ENCODE measurements at regions not wholly inside any gene's neighbourhood (a gene's known extent, or its start where the extent isn't known, plus 50 kb on each side); places are given as distances from the start of the nearest gene placed in this dataset.

GRCh38 chr11:115561116-115561515 is 56.9 kb upstream of the CADM1 start:
- Histone ChIP-seq H3K9me3 (no peaks in the 10 kb centered on the region), H3K4me1 (no peaks in the 10 kb centered on the region), H3K36me3 (no peaks in the 10 kb centered on the region), H3K27me3 (no peaks in the 10 kb centered on the region), H3K4me3 (no peak overlapping the region), H3K27ac (no peak overlapping the region)
- DNase-seq, result no peak
- TF ChIP-seq CTCF (IDR thresholded peaks at IDR 0.05), result no peak
- no peak for TF ChIP-seq POLR2A (IDR thresholded peaks at IDR 0.05)

GRCh38 chr11:115558635-115559034 is 54.4 kb upstream of the CADM1 start:
- DNase-seq, result no peak
- no peak overlapping the region for H3K27ac ChIP-seq
- TF ChIP-seq CTCF (IDR thresholded peaks at IDR 0.05), result no peak
- no peak for TF ChIP-seq POLR2A (IDR thresholded peaks at IDR 0.05)
- no peaks in the 10 kb centered on the region for H3K27me3 ChIP-seq
- H3K36me3 ChIP-seq, result no peaks in the 10 kb centered on the region
- H3K9me3 ChIP-seq, result no peaks in the 10 kb centered on the region
- no peak overlapping the region for H3K4me3 ChIP-seq
- no peaks in the 10 kb centered on the region for H3K4me1 ChIP-seq

- H3K4me3 ChIP-seq, result no peak overlapping the region
- no peak for DNase-seq
- H3K4me1 ChIP-seq, result no peaks in the 10 kb centered on the region
- H3K27me3 ChIP-seq, result no peaks in the 10 kb centered on the region
- no peak overlapping the region for H3K27ac ChIP-seq
- no peaks in the 10 kb centered on the region for H3K9me3 ChIP-seq
- no peaks in the 10 kb centered on the region for H3K36me3 ChIP-seq
- TF ChIP-seq POLR2A (IDR thresholded peaks at IDR 0.05) (no peak), CTCF (IDR thresholded peaks at IDR 0.05) (no peak)
Measured at GRCh38 chr11:115557681-115558080, 53.5 kb upstream of the CADM1 start.

DNA sequence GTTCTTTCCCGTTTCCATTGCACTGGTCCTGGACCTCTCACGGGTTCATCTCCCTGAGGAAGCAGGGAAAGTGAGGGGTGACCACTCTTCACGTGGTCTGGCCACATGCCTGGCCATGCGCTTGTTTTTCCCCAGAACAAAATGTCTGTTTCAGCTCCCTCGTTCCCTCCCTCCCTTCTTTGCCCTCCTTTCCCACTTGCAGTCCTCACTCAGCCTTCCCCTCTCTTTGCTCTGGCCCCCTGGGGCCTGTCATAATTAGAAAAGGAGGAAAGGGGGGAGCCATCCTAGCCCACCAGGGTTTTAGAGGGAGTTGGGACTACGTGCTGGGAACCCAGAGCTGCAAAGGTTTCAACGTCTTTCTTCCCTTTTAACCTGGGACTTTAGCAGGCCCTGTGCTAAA is 52.8 kb upstream of the CADM1 start:
- H3K27ac ChIP-seq, result no peak overlapping the region
- no peaks in the 10 kb centered on the region for H3K27me3 ChIP-seq
- H3K4me3 ChIP-seq, result no peak overlapping the region
- no peaks in the 10 kb centered on the region for H3K4me1 ChIP-seq
- no peaks in the 10 kb centered on the region for H3K36me3 ChIP-seq
- no peak for DNase-seq
- no peak for TF ChIP-seq CTCF (IDR thresholded peaks at IDR 0.05)
- TF ChIP-seq POLR2A (IDR thresholded peaks at IDR 0.05), result no peak
- no peaks in the 10 kb centered on the region for H3K9me3 ChIP-seq

DNA sequence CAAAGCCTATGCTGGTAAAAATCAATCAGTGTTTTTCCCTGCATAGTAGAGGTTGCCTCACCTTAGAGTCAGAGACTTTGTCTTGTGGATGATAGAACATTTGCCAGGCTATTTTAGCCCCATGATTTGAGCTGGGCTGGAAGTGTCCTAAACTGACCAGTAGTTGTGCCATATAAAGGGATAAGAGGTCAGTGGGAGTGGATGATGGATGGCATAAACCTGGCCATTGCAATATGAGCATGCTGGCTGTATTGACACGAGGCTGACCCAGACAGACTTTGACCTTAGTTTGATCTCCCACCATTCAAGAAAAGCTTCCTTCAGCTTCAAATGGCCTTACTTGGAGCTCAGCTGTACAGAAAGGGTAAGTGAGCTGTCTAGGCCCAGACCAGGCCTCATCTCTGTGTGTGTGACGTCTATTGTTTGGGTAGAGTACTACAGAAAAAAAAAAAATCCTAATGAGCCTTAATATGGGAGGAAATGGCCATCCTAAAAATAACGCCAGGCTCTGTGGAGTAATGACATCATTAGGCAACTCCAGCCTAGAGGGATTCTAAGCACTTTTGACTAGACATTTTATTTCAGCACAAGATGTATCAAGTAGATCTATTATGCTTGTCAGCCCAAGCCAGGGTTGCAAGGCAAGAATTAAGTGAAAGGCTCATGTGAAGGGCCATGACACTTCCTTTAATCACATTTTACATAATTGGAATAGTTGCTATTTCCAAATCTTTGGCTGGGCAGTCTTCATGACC is 51.3 kb upstream of the CADM1 start:
- no peak overlapping the region for H3K27ac ChIP-seq
- no peaks in the 10 kb centered on the region for H3K4me1 ChIP-seq
- H3K4me3 ChIP-seq, result no peak overlapping the region
- no peaks in the 10 kb centered on the region for H3K27me3 ChIP-seq
- H3K36me3 ChIP-seq, result no peaks in the 10 kb centered on the region
- no peak for DNase-seq
- H3K9me3 ChIP-seq, result no peaks in the 10 kb centered on the region
- TF ChIP-seq POLR2A (IDR thresholded peaks at IDR 0.05) (no peak), CTCF (IDR thresholded peaks at IDR 0.05) (no peak)

Small RNA genes in the stretch of these regions (small RNA-seq; reads per million reads assigned to genes)
- gene AP000770.2 (0 reads per million in 2 donors), gene RF01210 (0 reads per million in 2 donors), gene RPL12P46 (0 reads per million in 2 donors)
